IMR-90 (cell line): ENCODE measurements at regions not wholly inside any gene's neighbourhood (a gene's known extent, or its start where the extent isn't known, plus 50 kb on each side); places are given as distances from the start of the nearest gene placed in this dataset.

Source experiments
- ATAC-seq: fragments of 200-7000 bp; cut with Tn5 transposase; 2 replicates; pipeline ENCODE4 v1.9.1; 2020; ENCODE audit warnings: low read depth, mild to moderate bottlenecking, moderate library complexity
- BruUV-seq: library from RNA; stranded (reverse); fragments of 400-500 nt; replicated peaks from 2 replicates; lab custom pipeline; 2021; lab: Mats Ljungman, UMichigan
- CTCF ChIA-PET: fragments of 300-600 bp; formaldehyde crosslinking; extraction: SDS; loops from one replicate; lab custom pipeline; 2021; ENCODE audit warnings: antibody characterized with exemption; lab: Yijun Ruan, JAX
- POLR2A ChIA-PET: fragments of 300-600 bp; sonication (Branson Sonifier 250); formaldehyde crosslinking; loops from one replicate; lab custom pipeline; 2022; ENCODE audit warnings: antibody characterized with exemption; ENCODE audit not compliant: unreplicated experiment; lab: Charles Lee
- DNase-seq: peaks from one replicate; pipeline ENCODE4 v3.0.0; 2013
- H2AFZ ChIP-seq: replicated peaks from 2 replicates; pipeline ENCODE3; 2013; ENCODE audit warnings: low read length, mild to moderate bottlenecking; ENCODE audit not compliant: poor library complexity
- H2AK5ac ChIP-seq: 2 replicates; pipeline ENCODE4 v1.6.1; 2013; ENCODE audit warnings: low read depth, low read length, inconsistent platforms
- H2AK9ac ChIP-seq: replicated peaks from 2 replicates; pipeline ENCODE3; 2013; ENCODE audit warnings: mild to moderate bottlenecking, low read depth, low read length, moderate library complexity; ENCODE audit not compliant: poor library complexity
- H2BK120ac ChIP-seq: 2 replicates; pipeline ENCODE4 v1.6.1; 2013; ENCODE audit warnings: low read depth, low read length, inconsistent platforms
- H2BK15ac ChIP-seq: 3 replicates; pipeline ENCODE4 v1.6.1; 2013; ENCODE audit warnings: low read depth, low read length, inconsistent platforms
- H2BK20ac ChIP-seq: 2 replicates; pipeline ENCODE4 v1.6.1; 2013; ENCODE audit warnings: low read depth, mild to moderate bottlenecking, inconsistent platforms, low read length, moderate library complexity
- H2BK5ac ChIP-seq: 2 replicates; pipeline ENCODE4 v1.6.1; 2013; ENCODE audit warnings: mild to moderate bottlenecking, low read depth, low read length, inconsistent platforms; ENCODE audit not compliant: poor library complexity, severe bottlenecking
- H3K14ac ChIP-seq: replicated peaks from 2 replicates; pipeline ENCODE4 v1.6.1; 2013; ENCODE audit warnings: low read depth, low read length, inconsistent platforms
- H3K18ac ChIP-seq: 2 replicates; pipeline ENCODE4 v1.6.1; 2013; ENCODE audit warnings: low read depth, low read length, control low read depth
- H3K23ac ChIP-seq: 2 replicates; pipeline ENCODE4 v1.6.1; 2013; ENCODE audit warnings: low read depth, low read length, inconsistent platforms
- H3K27ac ChIP-seq: 2 replicates; pipeline ENCODE4 v1.5.1; 2013; ENCODE audit warnings: mild to moderate bottlenecking, control low read depth, low read length; ENCODE audit not compliant: insufficient read depth
- H3K27me3 ChIP-seq: 2 replicates; pipeline ENCODE4 v1.6.1; 2013; ENCODE audit warnings: low read length; ENCODE audit not compliant: control insufficient read depth, insufficient read depth
- H3K36me3 ChIP-seq: 2 replicates; pipeline ENCODE4 v1.6.1; 2013; ENCODE audit warnings: low read length, mixed read lengths; ENCODE audit not compliant: control insufficient read depth, insufficient read depth
- H3K4ac ChIP-seq: 2 replicates; pipeline ENCODE4 v1.6.1; 2013; ENCODE audit warnings: low read depth, low read length, inconsistent platforms
- H3K4me1 ChIP-seq: 2 replicates; pipeline ENCODE4 v1.6.1; 2013; ENCODE audit warnings: low read length, mixed read lengths; ENCODE audit not compliant: control insufficient read depth, insufficient read depth
- H3K4me2 ChIP-seq: 2 replicates; pipeline ENCODE4 v1.6.1; 2013; ENCODE audit warnings: low read depth, mild to moderate bottlenecking, control low read depth, low read length, moderate library complexity
- H3K4me3 ChIP-seq: 2 replicates; pipeline ENCODE4 v1.5.1; 2013; ENCODE audit warnings: low read depth, mild to moderate bottlenecking, control low read depth, low read length, moderate library complexity; ENCODE audit not compliant: insufficient read depth
- H3K56ac ChIP-seq: 2 replicates; pipeline ENCODE4 v1.6.1; 2013; ENCODE audit warnings: low read length, inconsistent platforms; ENCODE audit not compliant: insufficient read depth; ENCODE audit errors: extremely low read depth
- H3K79me1 ChIP-seq, 2 experiments: 2 replicates each; pipeline ENCODE4 v1.6.1; 2013; ENCODE audit warnings: low read length in 2 of 2, inconsistent platforms in 1 of 2, low read depth in 1 of 2
- H3K9ac ChIP-seq: 2 replicates; pipeline ENCODE4 v1.6.1; 2013; ENCODE audit warnings: low read depth, low read length, control low read depth
- H3K9me1 ChIP-seq: 2 replicates; pipeline ENCODE4 v1.6.1; 2013; ENCODE audit warnings: low read length, inconsistent platforms; ENCODE audit not compliant: insufficient read depth
- H3K9me3 ChIP-seq: 2 replicates; pipeline ENCODE4 v1.6.1; 2013; ENCODE audit warnings: low read length; ENCODE audit not compliant: control insufficient read depth, insufficient read depth
- H4K20me1 ChIP-seq: 2 replicates; pipeline ENCODE4 v1.6.1; 2013; ENCODE audit warnings: low read length, inconsistent platforms; ENCODE audit not compliant: insufficient read depth
- H4K5ac ChIP-seq: 2 replicates; pipeline ENCODE4 v1.6.1; 2013; ENCODE audit warnings: mild to moderate bottlenecking, low read depth, low read length, control low read depth
- H4K8ac ChIP-seq, 2 experiments: 2 replicates each; pipeline ENCODE4 v1.6.1; 2013; ENCODE audit warnings: low read depth in 2 of 2, low read length in 2 of 2, control low read depth in 1 of 2, inconsistent platforms in 1 of 2
- H4K91ac ChIP-seq: 2 replicates; pipeline ENCODE4 v1.6.1; 2013; ENCODE audit warnings: low read depth, low read length, inconsistent platforms; ENCODE audit not compliant: insufficient read depth
- CEBPB ChIP-seq: IDR thresholded peaks from 2 replicates; pipeline ENCODE4 v1.6.1; 2012; ENCODE audit warnings: low read depth, low read length, improper control_type of control experiment
- ELK1 ChIP-seq: fragments of 150-350 bp; IDR thresholded peaks from 2 replicates; pipeline ENCODE4 v1.6.1; 2016; ENCODE audit warnings: low read depth, mild to moderate bottlenecking, low read length, moderate library complexity, borderline replicate concordance
- WGBS, 2 experiments: methylation state at CpG; one replicate each; pipeline versions ENCODE4 v1.1.5 to v1.1.7; 2013; ENCODE audit warnings: missing lambda C conversion rate in 2 of 2; ENCODE audit not compliant: insufficient read length in 1 of 2; ENCODE audit errors: extremely low coverage in 2 of 2; 5-methylcytosine and 5-hydroxymethylcytosine counted together
- dilution Hi-C: fragments of 300-500 bp; cut with HindIII; formaldehyde crosslinking; loops from one replicate; pipeline ENCODE4 v1.14.3; 2018; ENCODE audit warnings: low sequenced_read_pairs; ENCODE audit not compliant: unreplicated experiment
- in situ Hi-C: fragments of 300-500 bp; cut with MboI; formaldehyde crosslinking; loops from 3 replicates; pipeline ENCODE4 v1.14.3; 2019; ENCODE audit warnings: low sequenced_read_pairs, inconsistent platforms, mixed read lengths
- intact Hi-C: fragments of 100-400 bp; cut with micrococcal nuclease; formaldehyde crosslinking; loops from 2 replicates; pipeline ENCODE4 v1.10.0; 2022

- H3K27me3 ChIP-seq = no peaks in the 10 kb centered on the region
- ATAC-seq (no peak), DNase-seq (no peak)
- H3K36me3 ChIP-seq = no peaks in the 10 kb centered on the region
- H2BK15ac ChIP-seq = no peak overlapping the region
- POLR2A ChIA-PET = no interaction called here
- H3K79me1 ChIP-seq = no peaks in the 10 kb centered on the region
- no peak overlapping the region for H3K4me3 ChIP-seq
- H4K5ac ChIP-seq = no peak overlapping the region
- WGBS, 2 experiments = no CpG with 5 or more reads among the region's 4 CpGs
- no peak overlapping the region for H3K9ac ChIP-seq
- H2BK20ac ChIP-seq = no peak overlapping the region
- dilution Hi-C loops = no loop called here
- intact Hi-C loops = no loop called here
- in situ Hi-C loops = no loop called here
- H4K91ac ChIP-seq = no peak overlapping the region
- H3K23ac ChIP-seq = no peak overlapping the region
- H2AK5ac ChIP-seq = no peak overlapping the region
- no peak overlapping the region for H4K8ac ChIP-seq
- no peaks in the 10 kb centered on the region for H4K20me1 ChIP-seq
- no peak overlapping the region for H2AFZ ChIP-seq
- H3K18ac ChIP-seq = no peak overlapping the region
- CTCF ChIA-PET = no interaction called here
- H3K9me1 ChIP-seq = no peaks in the 10 kb centered on the region
- H3K4me1 ChIP-seq = no peaks in the 10 kb centered on the region
- no peak for TF ChIP-seq ELK1
- peak; percentile 52 for TF ChIP-seq CEBPB
- no peak overlapping the region for H3K56ac ChIP-seq
- no peak overlapping the region for H3K4ac ChIP-seq
- no peaks in the 10 kb centered on the region for H3K9me3 ChIP-seq
- no TSS peak for BruUV-seq
- H2AK9ac ChIP-seq = no peak overlapping the region
- H3K4me2 ChIP-seq = no peak overlapping the region
- H2BK5ac ChIP-seq = no peak overlapping the region
- no peak overlapping the region for H3K14ac ChIP-seq
- H3K27ac ChIP-seq = no peak overlapping the region
- no peak overlapping the region for H2BK120ac ChIP-seq
These were observed 368.9 kb upstream of the TMPO start for GRCh38 chr12:98146487-98146886.
